HL-60/S4 (cell line): ENCODE measurements at regions not wholly inside any gene's neighbourhood (a gene's known extent, or its start where the extent isn't known, plus 50 kb on each side); places are given as distances from the start of the nearest gene placed in this dataset.

ENCODE experiments used
- in situ Hi-C: fragments of 300-500 bp; cut with MboI; formaldehyde crosslinking; loops from 2 replicates; pipeline ENCODE4 v1.14.3; 2022; ENCODE audit warnings: low sequenced_read_pairs

- in situ Hi-C loops, result no loop called here
Observed at GRCh38 chr3:177470197-177470941, 273.1 kb upstream of the TBL1XR1 start.

DNA sequence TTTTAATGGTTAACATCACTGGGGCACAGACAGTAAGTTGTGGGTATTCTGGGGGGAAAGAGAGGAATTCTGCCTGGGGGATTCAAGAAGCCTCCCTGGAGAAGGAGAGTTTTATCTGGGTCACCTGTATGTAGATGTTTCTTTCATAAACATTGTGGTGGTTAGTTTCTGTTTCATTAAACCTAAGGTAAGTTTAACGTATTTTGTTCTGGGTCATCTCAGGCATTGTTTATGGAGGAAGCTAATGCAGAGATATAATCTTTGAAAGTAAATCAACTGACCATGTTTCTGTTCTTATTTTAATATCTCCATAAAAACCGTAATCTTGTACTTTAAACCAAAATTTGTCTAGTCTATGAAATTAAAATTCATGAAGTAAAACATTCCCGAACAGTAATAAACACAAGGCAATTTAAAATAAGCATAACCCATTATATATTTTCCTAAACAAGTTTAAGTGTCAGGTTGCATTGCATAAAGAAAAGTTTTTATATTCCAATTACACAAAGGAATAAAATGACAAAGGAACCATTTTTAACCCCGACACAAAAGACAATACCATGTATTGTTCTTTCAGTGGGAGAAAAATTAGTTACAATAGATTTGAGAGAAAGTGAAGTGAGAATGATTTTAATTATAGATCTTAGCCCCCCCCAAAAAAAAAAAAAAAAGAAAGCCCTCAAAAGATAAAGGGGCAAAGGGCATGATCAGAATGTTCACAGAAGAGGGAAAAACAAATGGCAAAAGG is 274.6 kb upstream of the TBL1XR1 start:
- in situ Hi-C loops, result no loop called here

DNA sequence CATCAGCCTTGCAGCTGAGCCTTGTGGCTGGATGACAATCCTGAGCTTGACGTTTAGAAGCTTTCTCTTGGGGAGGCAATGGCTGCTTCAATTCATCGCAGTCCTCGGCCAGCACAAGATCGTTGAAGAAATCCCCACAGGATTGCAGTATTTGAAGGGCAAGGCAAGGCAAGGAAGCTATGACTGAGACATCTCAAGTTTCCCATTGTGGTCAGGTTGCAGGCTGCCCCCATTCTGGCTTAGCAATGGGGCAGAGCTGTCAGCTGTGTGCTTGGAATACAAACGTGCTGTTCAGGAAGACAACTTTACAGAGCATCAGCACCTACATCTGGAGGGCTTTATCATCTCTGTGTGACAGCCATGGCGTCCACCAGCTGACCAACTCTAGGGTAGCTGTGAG is 275.9 kb upstream of the TBL1XR1 start:
- in situ Hi-C loops, result no loop called here

DNA sequence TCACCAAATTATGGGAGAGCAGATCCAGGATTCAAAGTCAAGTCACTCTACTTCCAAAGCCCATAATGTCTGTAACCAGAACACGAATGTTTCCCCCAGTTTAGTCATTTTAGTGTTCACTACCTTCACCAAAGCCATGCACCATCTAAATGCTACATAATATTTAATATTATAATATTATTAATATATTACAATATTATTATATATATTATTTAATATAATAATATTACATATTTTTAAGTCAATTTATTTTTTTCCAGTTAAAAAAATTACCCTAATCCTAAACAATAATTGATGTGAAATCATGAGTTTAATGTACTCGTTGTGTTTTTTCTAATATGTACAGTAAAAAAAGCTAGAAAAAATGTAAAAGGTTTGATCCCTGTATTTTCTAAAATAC is 276.6 kb upstream of the TBL1XR1 start:
- in situ Hi-C loops, result no loop called here

DNA sequence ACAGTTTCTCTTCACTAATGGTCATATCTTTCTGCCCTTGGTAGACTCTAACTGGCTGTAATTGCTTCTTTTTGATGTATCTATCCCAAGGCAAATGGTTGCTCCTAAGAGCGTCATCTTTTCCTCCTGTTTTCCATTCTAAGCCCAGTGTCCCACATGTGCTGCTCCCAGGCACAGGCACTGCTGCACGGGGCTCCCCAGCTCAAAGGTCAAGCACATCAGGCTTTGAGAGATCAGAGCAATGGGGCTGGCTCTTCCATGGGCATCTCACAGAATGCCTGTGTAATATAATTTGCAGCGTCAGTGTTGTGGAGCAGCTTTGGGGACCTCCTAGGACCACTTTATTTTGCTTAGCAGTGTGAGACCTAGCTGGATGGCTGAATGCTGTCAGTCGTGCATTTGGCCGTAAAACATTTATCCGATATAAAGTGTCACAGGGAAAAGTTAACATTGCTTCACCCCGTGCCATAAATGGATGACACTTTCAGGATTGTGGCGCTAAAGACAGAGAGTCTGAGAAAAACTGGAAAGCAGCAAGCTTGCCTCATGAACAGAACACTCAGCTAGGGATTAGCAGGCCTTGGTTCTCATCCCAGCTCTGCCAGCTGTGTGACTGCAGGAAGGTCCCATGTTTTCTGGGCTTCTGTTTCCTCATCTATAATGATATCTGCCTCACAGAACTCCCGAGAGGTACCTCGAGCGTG is 277.5 kb upstream of the TBL1XR1 start:
- in situ Hi-C loops, result no loop called here

- in situ Hi-C loops, result no loop called here
Observed at GRCh38 chr3:177475356-177475665, 278.0 kb upstream of the TBL1XR1 start.

DNA sequence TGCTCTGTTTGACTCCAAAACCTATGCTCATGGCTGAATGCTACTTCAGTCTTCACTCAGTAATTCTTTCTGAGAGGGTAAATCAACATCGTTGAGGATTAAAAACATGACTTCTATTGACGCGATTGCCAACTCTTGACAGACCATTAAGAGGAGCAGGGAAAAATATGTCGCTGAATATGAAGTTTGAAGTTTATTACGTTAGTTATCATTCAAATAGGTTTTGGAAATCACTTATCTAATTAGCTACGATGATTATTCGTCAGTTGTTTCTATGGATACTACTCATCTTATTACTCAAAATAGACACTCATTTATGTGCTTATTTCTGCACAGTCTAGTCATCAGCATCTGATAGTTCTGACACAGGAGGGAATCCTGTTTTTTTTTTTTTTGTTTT is 279.2 kb upstream of the TBL1XR1 start:
- in situ Hi-C loops, result no loop called here

DNA sequence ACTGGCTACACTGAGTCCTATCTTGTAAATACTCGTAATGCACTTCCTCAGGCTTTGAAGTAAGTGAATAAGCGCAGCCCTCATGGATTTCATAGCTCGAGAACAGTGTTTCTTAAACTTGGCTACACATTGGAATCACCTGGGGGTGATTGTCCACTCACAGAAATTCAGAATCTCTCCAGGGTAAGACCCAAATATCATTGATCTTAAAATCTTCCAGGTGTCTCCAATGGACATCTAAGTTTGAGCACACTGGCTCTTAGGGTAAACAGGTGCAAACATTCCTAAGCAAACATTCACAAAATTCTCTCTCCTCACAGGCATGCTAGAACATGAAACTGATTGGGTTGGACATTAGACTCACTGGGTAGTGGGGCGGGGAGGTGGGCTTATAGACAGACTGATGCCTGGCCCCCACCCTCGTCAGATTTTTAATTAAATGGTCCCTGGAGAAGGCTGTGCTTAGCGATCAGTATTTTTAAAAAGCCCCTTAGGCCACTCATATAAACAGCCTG is 279.7 kb upstream of the TBL1XR1 start:
- in situ Hi-C loops, result no loop called here

DNA sequence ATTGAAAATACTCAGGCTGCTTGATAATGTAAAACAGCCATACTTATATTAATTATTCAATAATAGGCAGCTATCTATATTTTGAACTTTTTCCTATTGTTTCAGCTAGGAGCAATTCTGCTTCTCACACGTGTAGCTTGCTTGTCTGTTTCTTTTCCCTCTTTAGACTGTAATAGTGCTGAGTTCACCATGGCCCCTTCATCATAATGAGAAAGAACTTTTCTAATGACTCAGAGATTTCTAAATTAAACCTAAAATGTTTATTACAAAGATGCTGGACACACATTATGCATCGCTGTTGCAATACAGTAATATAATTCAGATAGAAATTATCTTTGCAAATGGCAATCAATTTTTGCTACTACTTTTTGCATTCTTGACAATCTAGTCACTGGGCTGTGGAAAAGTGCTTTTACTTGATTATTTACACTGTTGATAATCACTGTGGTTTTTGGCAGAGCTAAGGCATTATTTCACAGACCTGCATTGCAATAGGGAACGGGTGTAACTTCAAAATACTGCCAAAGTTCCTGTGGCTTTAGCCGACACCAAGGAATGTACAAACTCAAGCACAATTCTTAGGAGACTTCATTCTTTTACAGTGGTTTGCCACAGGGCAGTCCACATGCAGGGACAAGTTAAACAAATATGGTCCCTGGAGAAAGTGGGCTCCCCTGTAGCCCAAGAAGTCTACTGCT is 281.0 kb upstream of the TBL1XR1 start:
- in situ Hi-C loops, result no loop called here

GRCh38 chr3:177479630-177480029 is 282.3 kb upstream of the TBL1XR1 start:
- in situ Hi-C loops, result no loop called here

DNA sequence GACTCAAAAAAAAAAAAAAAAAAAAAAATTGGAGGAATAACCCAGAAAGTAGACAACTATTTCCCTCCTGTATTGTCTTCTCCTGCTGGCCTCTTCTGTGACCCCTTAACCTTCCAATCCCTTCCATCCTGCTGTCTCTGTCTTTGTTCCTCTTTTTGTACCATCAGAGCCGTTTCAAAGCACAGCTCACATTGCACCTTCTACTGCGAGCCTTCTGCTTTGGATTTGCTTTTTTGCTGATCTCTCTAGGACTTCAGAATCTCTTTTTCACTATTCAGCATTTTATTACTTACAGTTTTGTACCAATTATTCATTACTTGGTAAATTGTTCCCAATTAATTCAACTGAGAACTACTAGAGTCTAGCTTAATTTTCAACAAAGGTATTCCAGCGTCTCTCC is 284.0 kb upstream of the TBL1XR1 start:
- in situ Hi-C loops, result no loop called here

DNA sequence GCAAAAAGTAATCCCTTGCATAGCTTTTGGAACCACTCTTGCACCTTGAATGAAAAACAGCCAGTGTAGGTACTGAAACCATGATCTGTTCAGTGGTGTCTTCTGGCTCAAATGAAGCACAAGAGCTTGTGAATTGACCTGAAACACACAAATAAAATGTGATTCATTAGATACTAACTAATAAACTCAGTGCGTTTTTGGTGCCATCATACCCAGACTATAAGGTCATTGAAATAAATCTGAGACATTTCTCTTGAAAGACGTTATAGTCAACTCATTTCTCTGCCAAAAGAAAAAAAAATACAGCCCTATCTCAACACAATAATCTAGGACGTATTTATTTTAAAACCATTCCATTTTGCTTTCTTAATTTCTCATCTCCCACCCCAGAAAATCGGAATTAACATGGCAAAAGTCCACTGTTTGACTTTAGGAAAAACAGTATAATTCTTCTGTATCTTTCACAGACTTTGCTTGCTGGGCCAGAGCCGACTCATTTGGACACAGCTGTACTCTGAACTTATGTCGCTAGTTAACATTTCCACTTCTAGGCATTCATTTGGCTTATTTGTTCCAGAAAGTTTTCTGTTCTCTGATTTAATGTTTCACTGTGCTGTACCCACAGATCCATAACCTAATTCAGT is 284.9 kb upstream of the TBL1XR1 start:
- in situ Hi-C loops, result no loop called here

DNA sequence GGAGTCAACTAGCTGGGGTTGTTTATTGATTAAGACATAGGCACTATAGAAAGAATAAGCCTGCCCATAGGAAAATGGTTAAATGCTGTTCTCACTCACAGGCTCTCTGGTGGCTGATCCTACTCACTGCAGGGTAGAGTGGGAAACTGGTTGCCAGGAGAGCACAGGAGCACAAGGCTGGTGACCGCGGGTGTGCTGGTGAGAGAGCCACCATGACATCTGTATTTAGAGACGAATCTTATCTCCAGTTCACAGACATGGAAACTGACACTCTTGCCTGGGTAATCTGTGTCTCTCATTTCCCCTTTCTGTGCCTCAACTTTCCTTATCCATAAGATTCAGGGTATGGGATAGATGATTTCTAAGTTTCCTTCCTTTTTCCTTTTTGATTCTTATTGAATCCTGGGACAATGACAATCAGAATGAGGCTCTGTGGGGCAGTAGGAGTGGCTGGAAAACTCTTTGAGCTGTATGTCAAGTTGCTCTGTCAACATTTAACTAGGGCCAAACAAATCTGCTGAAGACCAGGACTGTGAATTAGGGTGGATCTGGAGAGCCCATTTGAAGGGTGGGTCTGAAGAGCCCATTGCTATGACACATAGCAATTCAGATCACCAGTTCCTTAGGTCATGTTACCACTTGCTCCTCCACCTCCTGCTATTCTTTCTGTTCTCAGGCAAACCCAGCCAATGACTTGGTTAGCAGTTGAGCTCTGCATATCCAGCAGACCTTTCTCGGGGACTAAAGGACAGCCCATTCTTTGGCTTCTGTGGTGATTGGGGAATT is 286.1 kb upstream of the TBL1XR1 start:
- in situ Hi-C loops, result no loop called here

GRCh38 chr3:177484206-177484605 is 286.9 kb upstream of the TBL1XR1 start:
- in situ Hi-C loops, result no loop called here

DNA sequence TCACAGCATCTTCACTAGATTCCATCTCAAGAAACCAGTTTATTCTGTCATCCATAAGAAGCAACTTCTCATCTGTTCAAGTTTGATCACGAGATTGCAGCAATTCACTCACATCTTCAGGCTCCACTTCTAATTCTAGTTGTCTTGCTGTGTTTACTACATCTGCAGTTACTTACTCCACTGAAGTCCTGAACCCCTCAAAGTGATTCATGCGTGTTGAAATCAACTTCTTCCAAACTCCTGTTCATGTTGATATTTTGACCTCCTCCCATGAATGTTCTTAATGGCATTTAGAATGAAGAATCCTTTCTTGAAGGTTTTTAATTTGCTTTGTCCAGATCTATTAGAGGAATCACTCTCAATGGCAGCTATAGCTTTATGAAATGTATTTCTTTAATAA is 287.6 kb upstream of the TBL1XR1 start:
- in situ Hi-C loops, result no loop called here

- in situ Hi-C loops, result no loop called here
Observed at GRCh38 chr3:177487635-177488186, 290.4 kb upstream of the TBL1XR1 start.

- in situ Hi-C loops, result no loop called here
Observed at GRCh38 chr3:177488740-177489139, 291.5 kb upstream of the TBL1XR1 start.

DNA sequence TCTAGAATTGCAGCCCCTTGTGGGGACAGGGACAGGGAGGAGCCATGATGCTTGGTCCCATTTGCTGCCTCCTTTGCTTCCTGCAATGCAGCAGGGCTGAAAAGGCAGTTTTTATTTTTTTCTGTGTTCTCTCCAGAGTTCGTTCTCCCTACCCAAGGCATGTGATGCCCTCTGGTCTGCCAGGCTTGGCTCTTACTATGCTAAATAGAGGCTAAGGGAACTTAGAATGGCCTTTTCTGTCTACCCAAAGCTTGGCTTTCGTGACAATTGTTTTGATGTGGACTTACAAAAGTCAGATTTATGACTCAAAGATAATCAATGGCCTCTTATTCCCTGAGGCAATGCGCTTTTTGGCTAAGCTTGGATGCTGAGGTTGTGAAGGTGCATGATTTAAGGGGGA is 293.3 kb upstream of the TBL1XR1 start:
- in situ Hi-C loops, result no loop called here

DNA sequence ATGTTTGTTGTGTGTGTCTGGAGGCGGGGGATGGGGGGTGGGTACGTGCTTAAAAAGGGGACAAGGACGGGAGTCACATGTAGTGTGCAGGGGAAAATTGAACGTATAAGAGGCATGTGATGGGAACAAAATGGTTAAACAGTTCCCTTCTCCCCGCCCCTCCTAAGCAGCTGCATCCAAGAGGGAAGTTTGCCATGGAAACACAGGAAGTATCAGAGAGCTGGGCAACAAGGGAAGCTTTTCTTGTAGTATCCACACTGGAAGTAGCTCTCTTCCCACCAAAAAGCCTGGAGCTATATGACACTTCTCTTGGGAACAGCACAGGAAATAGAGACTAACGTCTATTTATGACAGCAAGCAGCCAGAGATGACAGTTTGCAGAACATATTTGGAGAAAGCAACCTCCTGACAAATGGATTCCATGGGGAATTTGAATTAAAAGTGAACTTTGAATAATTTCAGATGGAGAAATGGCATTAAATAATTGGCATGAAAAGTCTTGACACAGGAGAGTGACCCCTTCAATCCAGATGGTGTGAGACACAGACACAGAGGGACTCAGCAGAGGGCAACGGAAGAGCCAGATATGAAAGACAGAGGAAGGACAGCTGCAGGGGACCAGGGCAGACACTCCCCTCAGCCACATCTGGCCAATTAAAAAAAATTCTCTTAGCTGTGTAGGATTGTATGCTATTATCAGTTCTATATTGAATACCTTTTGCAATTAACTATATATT is 294.2 kb upstream of the TBL1XR1 start:
- in situ Hi-C loops, result no loop called here
